NB4 (cell line): ENCODE measurements at regions not wholly inside any gene's neighbourhood (a gene's known extent, or its start where the extent isn't known, plus 50 kb on each side); places are given as distances from the start of the nearest gene placed in this dataset.

Experiments used
- DNase-seq: peaks from one replicate; pipeline ENCODE4 v3.0.0; 2010; ENCODE audit warnings: low read depth
- H3K4me3 ChIP-seq: one replicate; pipeline ENCODE4 v1.5.1; 2011; ENCODE audit warnings: mild to moderate bottlenecking, low read depth, low read length, moderate library complexity
- CTCF ChIP-seq: IDR thresholded peaks from one replicate; pipeline ENCODE4 v1.5.1; 2012; ENCODE audit warnings: low read depth, low read length
- MYC ChIP-seq: IDR thresholded peaks from 2 replicates; pipeline ENCODE4 v1.6.1; 2011; ENCODE audit warnings: low read depth, low read length
- POLR2A ChIP-seq: IDR thresholded peaks from 2 replicates; pipeline ENCODE4 v1.6.1; 2011; ENCODE audit warnings: mild to moderate bottlenecking; ENCODE audit not compliant: insufficient read length; ENCODE audit errors: extremely low read depth
- TF ChIP-seq, protein P1 (sequence below): IDR thresholded peaks from 2 replicates; pipeline ENCODE4 v1.6.1; 2011; ENCODE audit warnings: low read depth, low read length

GRCh38 chr11:103650330-103650729 lies 386.1 kb upstream of the DDI1 start:
- H3K4me3 ChIP-seq = no peak overlapping the region
- no peak for DNase-seq
- TF ChIP-seq, protein P1, sequence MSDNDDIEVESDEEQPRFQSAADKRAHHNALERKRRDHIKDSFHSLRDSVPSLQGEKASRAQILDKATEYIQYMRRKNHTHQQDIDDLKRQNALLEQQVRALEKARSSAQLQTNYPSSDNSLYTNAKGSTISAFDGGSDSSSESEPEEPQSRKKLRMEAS = no peak
- TF ChIP-seq POLR2A (no peak), MYC (no peak), CTCF (no peak)

DNA sequence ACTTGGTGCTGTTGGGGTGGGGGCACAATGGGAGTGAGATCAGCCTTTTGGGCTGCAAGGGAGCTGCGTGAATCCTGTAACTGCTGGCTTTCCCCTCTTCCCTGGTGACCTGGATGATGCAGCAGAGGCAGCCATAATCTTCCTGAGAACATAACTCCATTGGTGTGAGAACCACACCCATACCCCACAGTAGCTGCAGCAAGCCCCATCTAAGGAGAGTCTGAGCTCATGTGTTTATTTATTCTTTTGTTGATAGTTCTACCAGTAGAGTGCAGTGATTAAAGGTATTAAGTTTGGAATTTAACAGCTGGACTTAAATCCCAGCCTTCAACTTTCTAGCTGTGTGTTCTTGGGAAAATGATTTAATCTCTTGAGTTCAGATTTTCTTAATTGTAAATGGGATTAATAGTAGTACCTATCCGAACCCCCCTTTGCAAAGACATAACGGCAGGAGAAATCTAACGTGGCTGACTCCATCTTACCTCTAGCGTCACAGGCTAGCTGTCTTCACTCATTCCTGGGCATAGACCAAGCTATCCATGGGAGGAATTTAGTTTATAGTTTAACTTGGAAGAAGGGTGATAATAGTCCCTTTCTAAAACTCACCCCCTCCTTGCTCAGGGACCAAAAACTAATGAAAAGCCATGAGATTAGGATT lies 385.0 kb upstream of the DDI1 start:
- H3K4me3 ChIP-seq = no peak overlapping the region
- TF ChIP-seq MYC (no peak), POLR2A (no peak), CTCF (no peak)
- TF ChIP-seq, protein P1 = no peak
- DNase-seq = no peak

DNA sequence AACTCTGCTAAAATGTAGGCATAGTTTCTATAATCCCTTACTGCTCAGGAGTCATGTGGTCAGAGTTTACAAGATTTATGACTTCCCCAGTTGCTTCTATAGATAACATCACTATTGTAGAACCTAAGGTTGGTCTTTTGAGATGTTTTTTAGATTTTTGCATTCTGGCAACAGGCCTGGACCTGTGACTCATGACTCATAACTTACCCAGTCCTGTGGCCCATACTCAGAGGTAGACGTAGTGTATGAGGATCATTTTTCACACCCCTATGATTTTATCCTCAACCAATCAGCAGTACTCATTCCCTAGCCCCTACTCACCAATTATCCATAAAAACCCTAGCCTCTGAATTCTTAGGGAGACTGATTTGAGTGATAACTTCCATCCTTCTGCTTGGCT lies 384.4 kb upstream of the DDI1 start:
- TF ChIP-seq CTCF (no peak), MYC (no peak), POLR2A (no peak)
- TF ChIP-seq, protein P1 = no peak
- H3K4me3 ChIP-seq = no peak overlapping the region
- no peak for DNase-seq

DNA sequence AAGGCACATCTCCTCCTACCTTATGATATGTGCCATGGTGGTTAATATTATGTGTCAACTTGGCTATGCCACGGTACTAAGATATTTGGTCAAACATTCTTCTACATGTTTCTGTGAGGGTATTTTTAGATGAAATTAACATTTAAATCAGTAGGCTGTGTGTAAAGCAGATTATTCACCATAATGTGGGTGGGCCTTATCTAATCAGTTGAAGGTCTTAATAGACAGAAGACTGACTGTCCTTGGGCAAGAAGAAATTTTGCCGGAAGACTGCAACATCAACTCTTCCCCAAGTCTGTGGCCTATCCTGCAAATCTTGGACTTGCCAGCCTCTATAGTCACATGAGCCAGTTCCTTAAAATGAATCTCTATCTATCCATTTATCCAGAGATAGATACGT lies 380.1 kb upstream of the DDI1 start:
- no peak for TF ChIP-seq POLR2A
- TF ChIP-seq, protein P1 = no peak
- TF ChIP-seq MYC = no peak
- no peak for TF ChIP-seq CTCF
- DNase-seq = no peak
- no peak overlapping the region for H3K4me3 ChIP-seq

DNA sequence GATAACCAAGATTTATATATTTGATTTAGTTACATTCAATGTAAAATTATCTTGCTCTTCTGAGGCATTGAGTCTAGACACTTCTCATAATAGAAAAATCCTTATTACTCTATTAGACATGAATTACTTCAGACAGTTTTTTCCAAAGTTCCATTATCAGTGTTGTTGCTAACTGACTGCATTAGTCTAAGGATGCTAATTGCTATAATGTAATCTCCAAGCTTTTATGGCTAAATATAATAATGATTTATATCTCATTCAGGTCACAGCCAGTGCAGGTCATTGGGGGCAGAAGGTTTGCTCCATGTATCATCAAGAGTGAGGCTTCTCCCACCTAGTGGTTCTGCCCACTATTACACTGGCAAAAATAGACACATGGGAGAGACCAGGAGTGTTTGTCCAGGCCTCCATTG lies 377.2 kb upstream of the DDI1 start:
- TF ChIP-seq, protein P1 = no peak
- TF ChIP-seq MYC (no peak), POLR2A (no peak), CTCF (peak; percentile 3)
- no peak for DNase-seq
- no peak overlapping the region for H3K4me3 ChIP-seq

DNA sequence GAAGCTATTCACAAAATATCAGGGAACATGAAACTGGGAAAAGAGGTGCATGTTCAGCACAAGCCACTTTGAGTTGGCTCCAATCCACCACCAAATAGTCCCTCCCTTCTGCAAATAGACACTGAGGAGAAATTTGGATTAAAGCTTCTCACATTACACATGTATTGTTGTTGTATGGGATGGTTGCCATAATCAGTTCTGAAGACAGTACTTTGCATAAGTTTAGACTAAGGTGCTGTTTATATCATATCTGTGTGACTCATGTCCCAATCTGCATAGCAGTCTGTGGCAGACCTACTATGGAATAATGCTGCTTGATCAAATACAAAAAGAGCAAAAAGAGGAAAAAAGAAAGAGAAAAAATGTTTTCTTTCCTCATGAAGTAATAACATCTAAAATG lies 376.7 kb upstream of the DDI1 start:
- no peak overlapping the region for H3K4me3 ChIP-seq
- DNase-seq = no peak
- TF ChIP-seq, protein P1 = no peak
